Right atrium auricular region (tissue), 2 donors: ENCODE measurements at regions not wholly inside any gene's neighbourhood (a gene's known extent, or its start where the extent isn't known, plus 50 kb on each side); places are given as distances from the start of the nearest gene placed in this dataset.
"Not testable (repeated sequence)": the region's sequence is repeated elsewhere in the genome, so short reads cannot be mapped to it uniquely, and the experiment has no call there.

ENCODE experiments used
- DNase-seq: peaks from one replicate; pipeline ENCODE4 v3.0.0-alpha.2; 2019; ENCODE audit warnings: low spot score
- H3K27ac ChIP-seq, 2 donors: fragments of 200-600 bp; sonication (generic); 1 replicate in 1 of 2; 2 replicates in 1 of 2; pipeline ENCODE4 v1.5.1; 2016 to 2019
- H3K27me3 ChIP-seq, 2 donors: fragments of 200-600 bp; sonication (generic); one replicate each; pipeline versions ENCODE4 v1.5.1 to v1.6.0; 2017 to 2019
- H3K36me3 ChIP-seq: fragments of 200-600 bp; sonication (generic); one replicate; pipeline ENCODE4 v1.5.1; 2016
- H3K4me1 ChIP-seq, 2 donors: fragments of 200-600 bp; sonication (generic); one replicate each; pipeline versions ENCODE4 v1.5.1 to v1.6.0; 2017 to 2019
- H3K4me3 ChIP-seq, 2 donors: fragments of 200-600 bp; sonication (generic); 1 replicate in 1 of 2; 2 replicates in 1 of 2; pipeline ENCODE4 v1.5.1; 2017 to 2019; ENCODE audit warnings: mild to moderate bottlenecking in 1 of 2, moderate library complexity in 1 of 2
- H3K9me3 ChIP-seq, 2 donors: fragments of 200-600 bp; sonication (generic); one replicate each; pipeline ENCODE4 v1.5.1; 2019
- CTCF ChIP-seq, 2 donors: fragments of 200-600 bp; sonication (generic); IDR thresholded peaks; one replicate each; pipeline ENCODE4 v1.5.1; 2019; ENCODE audit warnings: antibody characterized with exemption in 2 of 2

- Histone ChIP-seq H3K36me3 (no peaks in the 10 kb centered on the region), H3K4me3 (no peak overlapping the region), H3K9me3 (no peaks in the 10 kb centered on the region), H3K4me1 (no peaks in the 10 kb centered on the region), H3K27me3 (no peaks in the 10 kb centered on the region), H3K27ac (no peak overlapping the region)
- no peak for TF ChIP-seq CTCF (IDR thresholded peaks at IDR 0.05)
- no peak for DNase-seq
Observed at GRCh38 chr18:30163573-30163972, 879.0 kb downstream of the DSC3 start.

GRCh38 chr18:30160124-30160523 is 882.4 kb downstream of the DSC3 start:
- Histone ChIP-seq H3K27ac (no peak overlapping the region), H3K36me3 (no peaks in the 10 kb centered on the region), H3K4me1 (no peaks in the 10 kb centered on the region), H3K9me3 (no peaks in the 10 kb centered on the region), H3K4me3 (no peak overlapping the region), H3K27me3 (no peaks in the 10 kb centered on the region)
- no peak for TF ChIP-seq CTCF (IDR thresholded peaks at IDR 0.05)
- no peak for DNase-seq

GRCh38 chr18:30150586-30151250 is 891.8 kb downstream of the DSC3 start:
- no peak for TF ChIP-seq CTCF (IDR thresholded peaks at IDR 0.05)
- Histone ChIP-seq H3K9me3 (no peaks in the 10 kb centered on the region), H3K27me3 (no peaks in the 10 kb centered on the region), H3K4me1 (no peaks in the 10 kb centered on the region), H3K36me3 (no peaks in the 10 kb centered on the region), H3K4me3 (no peak overlapping the region), H3K27ac (no peak overlapping the region)
- DNase-seq: no peak

GRCh38 chr18:30149585-30149984 is 893.0 kb downstream of the DSC3 start:
- H3K36me3 ChIP-seq: no peaks in the 10 kb centered on the region
- H3K4me1 ChIP-seq: no peaks in the 10 kb centered on the region
- no peak for DNase-seq
- H3K9me3 ChIP-seq: no peaks in the 10 kb centered on the region
- no peaks in the 10 kb centered on the region for H3K27me3 ChIP-seq
- TF ChIP-seq CTCF (IDR thresholded peaks at IDR 0.05): no peak
- no peak overlapping the region for H3K4me3 ChIP-seq
- H3K27ac ChIP-seq: no peak overlapping the region

- no peaks in the 10 kb centered on the region for H3K4me1 ChIP-seq
- no peak for TF ChIP-seq CTCF (IDR thresholded peaks at IDR 0.05)
- H3K27me3 ChIP-seq: no peaks in the 10 kb centered on the region
- H3K36me3 ChIP-seq: no peaks in the 10 kb centered on the region
- H3K4me3 ChIP-seq: no peak overlapping the region
- no peak overlapping the region for H3K27ac ChIP-seq
- DNase-seq: no peak
- peaks cover 0 to 9% of the 10 kb centered on the region in 2 donors for H3K9me3 ChIP-seq
Observed at GRCh38 chr18:30142870-30143269, 899.7 kb downstream of the DSC3 start.

- Histone ChIP-seq H3K4me1 (no peaks in the 10 kb centered on the region), H3K4me3 (no peak overlapping the region), H3K27ac (no peak overlapping the region), H3K9me3 (peaks cover 0 to 9% of the 10 kb centered on the region in 2 donors), H3K36me3 (no peaks in the 10 kb centered on the region), H3K27me3 (no peaks in the 10 kb centered on the region)
- DNase-seq: no peak
- TF ChIP-seq CTCF (IDR thresholded peaks at IDR 0.05): no peak
Observed at GRCh38 chr18:30142248-30142647, 900.3 kb downstream of the DSC3 start.

- H3K4me3 ChIP-seq, H3K36me3 ChIP-seq, DNase-seq, H3K27ac ChIP-seq, H3K4me1 ChIP-seq, H3K9me3 ChIP-seq, H3K27me3 ChIP-seq: not testable (repeated sequence)
Observed at GRCh38 chr18:30141506-30141905, 901.0 kb downstream of the DSC3 start.
